Astrocyte (in vitro differentiated cells and primary cell): ENCODE measurements at regions not wholly inside any gene's neighbourhood (a gene's known extent, or its start where the extent isn't known, plus 50 kb on each side); places are given as distances from the start of the nearest gene placed in this dataset.

Source experiments
- EZH2 ChIP-seq: IDR thresholded peaks from 2 replicates; pipeline ENCODE4 v1.6.1; 2012; ENCODE audit warnings: mild to moderate bottlenecking, low read length, inconsistent platforms; ENCODE audit not compliant: insufficient read depth
- TF ChIP-seq, protein P1 (sequence below): IDR thresholded peaks from 2 replicates; pipeline ENCODE4 v1.5.1; 2011; ENCODE audit warnings: low read depth, mild to moderate bottlenecking, inconsistent platforms, low read length, moderate library complexity; ENCODE audit not compliant: insufficient read depth

DNA sequence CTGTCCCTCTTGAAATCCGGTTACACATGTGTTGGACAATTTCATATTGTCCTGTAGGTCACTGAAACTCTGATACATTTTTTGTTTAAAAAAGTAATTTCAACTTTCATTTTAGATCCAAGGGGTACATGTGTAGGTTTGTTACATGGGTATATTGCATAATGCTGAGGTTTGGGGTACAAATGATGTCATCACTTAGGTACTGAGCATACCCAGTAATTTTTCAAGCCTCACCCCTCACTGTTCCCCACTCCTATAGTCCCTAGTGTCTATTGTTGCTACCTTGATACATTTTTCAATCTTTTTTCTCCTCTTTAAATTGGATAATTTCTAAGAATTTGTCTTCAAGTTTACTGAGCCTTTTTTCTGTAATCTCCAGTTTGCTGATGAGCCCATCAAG lies 483.0 kb downstream of the DHX35 start:
- no peak for TF ChIP-seq EZH2
- TF ChIP-seq, protein P1, sequence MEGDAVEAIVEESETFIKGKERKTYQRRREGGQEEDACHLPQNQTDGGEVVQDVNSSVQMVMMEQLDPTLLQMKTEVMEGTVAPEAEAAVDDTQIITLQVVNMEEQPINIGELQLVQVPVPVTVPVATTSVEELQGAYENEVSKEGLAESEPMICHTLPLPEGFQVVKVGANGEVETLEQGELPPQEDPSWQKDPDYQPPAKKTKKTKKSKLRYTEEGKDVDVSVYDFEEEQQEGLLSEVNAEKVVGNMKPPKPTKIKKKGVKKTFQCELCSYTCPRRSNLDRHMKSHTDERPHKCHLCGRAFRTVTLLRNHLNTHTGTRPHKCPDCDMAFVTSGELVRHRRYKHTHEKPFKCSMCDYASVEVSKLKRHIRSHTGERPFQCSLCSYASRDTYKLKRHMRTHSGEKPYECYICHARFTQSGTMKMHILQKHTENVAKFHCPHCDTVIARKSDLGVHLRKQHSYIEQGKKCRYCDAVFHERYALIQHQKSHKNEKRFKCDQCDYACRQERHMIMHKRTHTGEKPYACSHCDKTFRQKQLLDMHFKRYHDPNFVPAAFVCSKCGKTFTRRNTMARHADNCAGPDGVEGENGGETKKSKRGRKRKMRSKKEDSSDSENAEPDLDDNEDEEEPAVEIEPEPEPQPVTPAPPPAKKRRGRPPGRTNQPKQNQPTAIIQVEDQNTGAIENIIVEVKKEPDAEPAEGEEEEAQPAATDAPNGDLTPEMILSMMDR: no peak
